Body of pancreas (tissue), 4 donors: ENCODE measurements at regions not wholly inside any gene's neighbourhood (a gene's known extent, or its start where the extent isn't known, plus 50 kb on each side); places are given as distances from the start of the nearest gene placed in this dataset.

Experiments used
- CTCF ChIP-seq, 7 experiments: fragments of 450-650 bp in 4 of 7; fragments of 200-600 bp in 3 of 7; sonication (generic) in 3 of 7; IDR thresholded peaks; one replicate each; pipeline ENCODE4 v1.5.1; 2016 to 2019; ENCODE audit warnings: antibody characterized with exemption in 7 of 7
- POLR2A ChIP-seq, 3 donors: fragments of 450-650 bp; IDR thresholded peaks; one replicate each; pipeline ENCODE4 v1.6.1; 2016; ENCODE audit warnings: antibody characterized with exemption in 3 of 3, mild to moderate bottlenecking in 2 of 3

GRCh38 chr13:106883976-106884375 lies 316.0 kb upstream of the ARGLU1 start:
- no peak for TF ChIP-seq CTCF (IDR thresholded peaks at IDR 0.05)
- TF ChIP-seq POLR2A (IDR thresholded peaks at IDR 0.05), result no peak
